Neutrophil (primary cell): ENCODE measurements at regions not wholly inside any gene's neighbourhood (a gene's known extent, or its start where the extent isn't known, plus 50 kb on each side); places are given as distances from the start of the nearest gene placed in this dataset.

Experiments
- H3K27ac ChIP-seq: fragments of 200-600 bp; sonication (generic); 2 replicates; pipeline ENCODE4 v1.5.1; 2016; ENCODE audit warnings: mild to moderate bottlenecking, moderate library complexity
- H3K27me3 ChIP-seq: fragments of 200-600 bp; sonication (generic); 2 replicates; pipeline ENCODE4 v1.6.0; 2016; ENCODE audit warnings: mild to moderate bottlenecking
- H3K36me3 ChIP-seq: fragments of 200-600 bp; sonication (generic); 2 replicates; pipeline ENCODE4 v1.5.1; 2017
- H3K4me1 ChIP-seq, 2 experiments: fragments of 200-600 bp in 1 of 2; sonication (generic) in 1 of 2; 1 replicate in 1 of 2; 2 replicates in 1 of 2; pipeline versions ENCODE4 v1.5.1 to v1.6.1; 2013 to 2016; ENCODE audit warnings: low read depth in 1 of 2, low read length in 1 of 2, mild to moderate bottlenecking in 1 of 2, moderate library complexity in 1 of 2; ENCODE audit not compliant: control insufficient read depth in 1 of 2, insufficient read depth in 1 of 2
- H3K4me3 ChIP-seq, 2 experiments: fragments of 200-600 bp in 1 of 2; sonication (generic) in 1 of 2; 1 replicate in 1 of 2; 2 replicates in 1 of 2; pipeline ENCODE4 v1.5.1; 2013 to 2016; ENCODE audit warnings: low read depth in 1 of 2, low read length in 1 of 2, mild to moderate bottlenecking in 1 of 2, moderate library complexity in 1 of 2
- H3K9me3 ChIP-seq: fragments of 200-600 bp; sonication (generic); 2 replicates; pipeline ENCODE4 v1.5.1; 2016
- CTCF ChIP-seq: fragments of 200-600 bp; sonication (generic); IDR thresholded peaks from 2 replicates; pipeline ENCODE4 v1.5.1; 2016; ENCODE audit warnings: antibody characterized with exemption

GRCh38 chr15:39025881-39026280, 461.3 kb upstream of the RASGRP1 start:
- Histone ChIP-seq H3K27me3 (no peaks in the 10 kb centered on the region), H3K4me3 (no peak overlapping the region), H3K4me1 (no peaks in the 10 kb centered on the region), H3K36me3 (no peaks in the 10 kb centered on the region), H3K9me3 (no peaks in the 10 kb centered on the region), H3K27ac (no peak overlapping the region)
- no peak for TF ChIP-seq CTCF

- Histone ChIP-seq H3K36me3 (no peaks in the 10 kb centered on the region), H3K4me3 (no peak overlapping the region), H3K27ac (no peak overlapping the region), H3K4me1 (no peaks in the 10 kb centered on the region), H3K27me3 (no peaks in the 10 kb centered on the region), H3K9me3 (no peaks in the 10 kb centered on the region)
- no peak for TF ChIP-seq CTCF
These were observed 463.5 kb upstream of the RASGRP1 start for GRCh38 chr15:39028069-39028468.

- H3K36me3 ChIP-seq, result no peaks in the 10 kb centered on the region
- no peaks in the 10 kb centered on the region for H3K27me3 ChIP-seq
- no peak for TF ChIP-seq CTCF
- H3K4me1 ChIP-seq, result no peaks in the 10 kb centered on the region
- H3K4me3 ChIP-seq, result no peak overlapping the region
- H3K27ac ChIP-seq, result no peak overlapping the region
- H3K9me3 ChIP-seq, result no peaks in the 10 kb centered on the region
These were observed 465.1 kb upstream of the RASGRP1 start for GRCh38 chr15:39029741-39030140.

GRCh38 chr15:39030291-39031070, 465.9 kb upstream of the RASGRP1 start:
- TF ChIP-seq CTCF, result no peak
- Histone ChIP-seq H3K27me3 (no peaks in the 10 kb centered on the region), H3K4me1 (no peaks in the 10 kb centered on the region), H3K9me3 (no peaks in the 10 kb centered on the region), H3K4me3 (no peak overlapping the region), H3K27ac (no peak overlapping the region), H3K36me3 (no peaks in the 10 kb centered on the region)

- Histone ChIP-seq H3K4me3 (no peak overlapping the region), H3K36me3 (no peaks in the 10 kb centered on the region), H3K27ac (no peak overlapping the region), H3K27me3 (no peaks in the 10 kb centered on the region), H3K4me1 (no peaks in the 10 kb centered on the region), H3K9me3 (no peaks in the 10 kb centered on the region)
- no peak for TF ChIP-seq CTCF
These were observed 467.0 kb upstream of the RASGRP1 start for GRCh38 chr15:39031596-39031995.
